HepG2 (cell line): ENCODE measurements at regions not wholly inside any gene's neighbourhood (a gene's known extent, or its start where the extent isn't known, plus 50 kb on each side); places are given as distances from the start of the nearest gene placed in this dataset.

ENCODE experiments used
- ATAC-seq: fragments of 200-7000 bp; cut with Tn5 transposase; 3 replicates; pipeline ENCODE4 v1.9.1; 2020; ENCODE audit warnings: mild to moderate bottlenecking, moderate library complexity
- BruUV-seq: library from RNA; stranded (reverse); fragments of 400-500 nt; replicated peaks from 2 replicates; lab custom pipeline; 2021; lab: Mats Ljungman, UMichigan
- CTCF ChIA-PET: fragments of 300-600 bp; formaldehyde crosslinking; extraction: SDS; loops from one replicate; lab custom pipeline; 2021; ENCODE audit warnings: low total read pairs, inconsistent platforms, low intra/inter-chr PET ratio; lab: Yijun Ruan, JAX
- POLR2A ChIA-PET: fragments of 350-600 bp; sonication (Branson Sonifier 250); formaldehyde crosslinking; loops from one replicate; lab custom pipeline; 2020; ENCODE audit warnings: antibody characterized with exemption, inconsistent platforms; lab: Yijun Ruan, JAX
- DNase-seq: peaks from one replicate; pipeline ENCODE4 v3.0.0-alpha.2; 2015; ENCODE audit warnings: low spot score
- FAIRE-seq: peaks from 3 replicates; lab custom pipeline; 2011; peaks lifted over from hg19 to GRCh38; lab: Jason Lieb, UNC
- H2AFZ ChIP-seq: one replicate; pipeline ENCODE4 v1.6.1; 2011; ENCODE audit warnings: low read length, inconsistent platforms
- H3K27ac ChIP-seq: fragments of 300-600 bp; 3 replicates; pipeline ENCODE4 v1.8.0; 2011; ENCODE audit warnings: mixed run types, mild to moderate bottlenecking, mixed read lengths, low read length, inconsistent platforms; ENCODE audit not compliant: insufficient read depth; ENCODE audit errors: extremely low read length
- H3K27me3 ChIP-seq, 2 experiments: fragments of 200-600 bp in 1 of 2; 2 replicates in 1 of 2; 3 replicates in 1 of 2; pipeline versions ENCODE4 v1.6.0 to v1.8.0; 2011; ENCODE audit warnings: low read length in 2 of 2, mild to moderate bottlenecking in 2 of 2, moderate library complexity in 2 of 2, inconsistent platforms in 1 of 2; ENCODE audit not compliant: insufficient read depth in 2 of 2, control insufficient read depth in 1 of 2
- H3K36me3 ChIP-seq, 2 experiments: fragments of 200-600 bp in 1 of 2; replicated peaks in 1 of 2; 2 replicates in 1 of 2; 3 replicates in 1 of 2; pipeline versions ENCODE4 v1.5.1 to v1.8.0; 2011; ENCODE audit warnings: low read length in 2 of 2, inconsistent platforms in 1 of 2; ENCODE audit not compliant: insufficient read depth in 2 of 2, control insufficient read depth in 1 of 2
- H3K4me1 ChIP-seq: 2 replicates; pipeline ENCODE4 v1.5.1; 2012; ENCODE audit warnings: low read length, inconsistent platforms; ENCODE audit not compliant: insufficient read depth
- H3K4me2 ChIP-seq: 2 replicates; pipeline ENCODE4 v1.6.0; 2011; ENCODE audit warnings: low read depth, low read length, inconsistent platforms
- H3K4me3 ChIP-seq, 3 experiments: fragments of 200-600 bp in 1 of 3; sonication (generic), shearing (Covaris generic) in 1 of 3; replicated peaks in 1 of 3; 2 replicates each; pipeline ENCODE4 v1.5.1; 2011 to 2016; ENCODE audit warnings: low read length in 3 of 3, inconsistent platforms in 2 of 3, low read depth in 2 of 3, mild to moderate bottlenecking in 2 of 3, control low read depth in 1 of 3, mixed read lengths in 1 of 3; ENCODE audit not compliant: insufficient read depth in 1 of 3
- H3K79me2 ChIP-seq: one replicate; pipeline ENCODE4 v1.6.1; 2011; ENCODE audit warnings: low read length, inconsistent platforms; ENCODE audit not compliant: insufficient read depth
- H3K9ac ChIP-seq: 2 replicates; pipeline ENCODE4 v1.6.0; 2011; ENCODE audit warnings: mild to moderate bottlenecking, low read depth, low read length, inconsistent platforms; ENCODE audit not compliant: insufficient read depth
- H3K9me3 ChIP-seq: 2 replicates; pipeline ENCODE4 v1.5.1; 2012; ENCODE audit warnings: mild to moderate bottlenecking, low read length
- H4K20me1 ChIP-seq: 2 replicates; pipeline ENCODE4 v1.6.0; 2011; ENCODE audit warnings: inconsistent platforms, mild to moderate bottlenecking, low read length, moderate library complexity; ENCODE audit not compliant: insufficient read depth
- CEBPB ChIP-seq: IDR thresholded peaks from 2 replicates; pipeline ENCODE4 v1.6.1; 2011; ENCODE audit warnings: low read depth, low read length, improper control_type of control experiment, borderline replicate concordance
- CEBPG ChIP-seq: IDR thresholded peaks from 2 replicates; pipeline ENCODE4 v1.6.1; 2016
- GABPB1 ChIP-seq: IDR thresholded peaks from 2 replicates; pipeline ENCODE4 v1.6.1; 2016; ENCODE audit warnings: mild to moderate bottlenecking, missing genetic modification reagents, moderate library complexity, missing compliant biosample characterization
- GPBP1L1 ChIP-seq: sonication (generic); formaldehyde crosslinking; IDR thresholded peaks from 2 replicates; pipeline ENCODE4 v1.5.0; 2020; ENCODE audit warnings: mild to moderate bottlenecking, missing genetic modification reagents
- MXD1 ChIP-seq: sonication (generic); formaldehyde crosslinking; IDR thresholded peaks from 2 replicates; pipeline ENCODE4 v1.4.0; 2020; ENCODE audit warnings: mild to moderate bottlenecking, missing genetic modification reagents
- WGBS: methylation state at CpG from one replicate; pipeline ENCODE4 v1.1.6; 2017; ENCODE audit warnings: low lambda C conversion rate; 5-methylcytosine and 5-hydroxymethylcytosine counted together
- in situ Hi-C: cut with HindIII; loops from 2 replicates; pipeline ENCODE4 v1.10.0; 2017; ENCODE audit warnings: low pct_unique_long_range_greater_than_20kb; ENCODE audit not compliant: extremely low pct_ligation_motif_present
- intact Hi-C: fragments of 100-400 bp; cut with micrococcal nuclease; formaldehyde crosslinking; loops from one replicate; pipeline ENCODE4 v1.10.0; 2022; ENCODE audit not compliant: unreplicated experiment

GRCh38 chr6:16832721-16833120, 71.5 kb upstream of the ATXN1 start (continued):
- TF ChIP-seq GPBP1L1 (CRISPR knock-in tag) (no peak), GABPB1 (CRISPR knock-in tag) (no peak)
- TF ChIP-seq, all 625 proteins: peak for 0

GRCh38 chr6:16832043-16832567, 70.8 kb upstream of the ATXN1 start:
- intact Hi-C loops: no loop called here
- ATAC-seq (peak; percentile 51), FAIRE-seq (no peak)
- Histone ChIP-seq H3K27ac (no peak overlapping the region), H3K36me3 (no peaks in the 10 kb centered on the region), H3K4me1 (no peaks in the 10 kb centered on the region), H3K79me2 (no peaks in the 10 kb centered on the region), H3K27me3 (peaks cover 1 to 21% of the 10 kb centered on the region in 2 experiments; a peak in 3 of 5 replicates), H4K20me1 (no peaks in the 10 kb centered on the region), H2AFZ (no peak overlapping the region)
- 60% methylated on average over 5 of the region's 5 CpGs for WGBS
- in situ Hi-C loops: no loop called here
- CTCF ChIA-PET: no interaction called here
- TF ChIP-seq CEBPG (CRISPR knock-in tag): 0 out of 2 replicates have a peak, but pooled peaks have one; percentile 18
- no peak for TF ChIP-seq MXD1 (CRISPR knock-in tag)
- TF ChIP-seq CEBPB: peak; percentile 65; the same call in 1 of the 2 replicates
- TF ChIP-seq, all 625 proteins: peak for 2
- POLR2A ChIA-PET: no interaction called here
- no peak overlapping the region for H3K4me3 ChIP-seq
- H3K4me2 ChIP-seq: no peak overlapping the region
- no peaks in the 10 kb centered on the region for H3K9me3 ChIP-seq
- DNase-seq: no peak
- no peak overlapping the region for H3K9ac ChIP-seq
- no TSS peak for BruUV-seq
